ENCODE measurements at regions not wholly inside any gene's neighbourhood (a gene's known extent, or its start where the extent isn't known, plus 50 kb on each side); places are given as distances from the start of the nearest gene placed in this dataset.
A peak's percentile ranks its signal among the peaks of the same experiment; 100 is the strongest.

GRCh38 chr2:60648191-60648590, 94.7 kb upstream of the BCL11A start:
- in situ Hi-C loops (cut with HindIII; ENCODE audit: low pct_unique_long_range_greater_than_20kb, low sequenced_read_pairs), result no loop called here
- no peak for DNase-seq (ENCODE audit: low read depth)

GRCh38 chr2:60649721-60650120, 96.3 kb upstream of the BCL11A start:
- in situ Hi-C loops (cut with HindIII; ENCODE audit: low pct_unique_long_range_greater_than_20kb, low sequenced_read_pairs), result no loop called here
- DNase-seq (ENCODE audit: low read depth), result no peak

GRCh38 chr2:60652832-60653340, 99.4 kb upstream of the BCL11A start:
- in situ Hi-C loops (cut with HindIII; ENCODE audit: low pct_unique_long_range_greater_than_20kb, low sequenced_read_pairs), result no loop called here
- no peak for DNase-seq (ENCODE audit: low read depth)

GRCh38 chr2:60657673-60658072, 98.4 kb upstream of the PAPOLG start:
- no peak for DNase-seq (ENCODE audit: low read depth)
- in situ Hi-C loops (cut with HindIII; ENCODE audit: low pct_unique_long_range_greater_than_20kb, low sequenced_read_pairs), result no loop called here

- in situ Hi-C loops (cut with HindIII; ENCODE audit: low pct_unique_long_range_greater_than_20kb, low sequenced_read_pairs), result no loop called here
- no peak for DNase-seq (ENCODE audit: low read depth)
Measured at GRCh38 chr2:60659026-60659425, 97.0 kb upstream of the PAPOLG start.

- in situ Hi-C loops (cut with HindIII; ENCODE audit: low pct_unique_long_range_greater_than_20kb, low sequenced_read_pairs), result no loop called here
- no peak for DNase-seq (ENCODE audit: low read depth)
Measured at GRCh38 chr2:60661073-60661738, 94.9 kb upstream of the PAPOLG start.

GRCh38 chr2:60662781-60663180, 93.3 kb upstream of the PAPOLG start:
- in situ Hi-C loops (cut with HindIII; ENCODE audit: low pct_unique_long_range_greater_than_20kb, low sequenced_read_pairs), result no loop called here
- DNase-seq (ENCODE audit: low read depth), result no peak

- DNase-seq (ENCODE audit: low read depth), result no peak
- in situ Hi-C loops (cut with HindIII; ENCODE audit: low pct_unique_long_range_greater_than_20kb, low sequenced_read_pairs), result no loop called here
Measured at GRCh38 chr2:60671966-60672365, 84.1 kb upstream of the PAPOLG start.

- in situ Hi-C loops (cut with HindIII; ENCODE audit: low pct_unique_long_range_greater_than_20kb, low sequenced_read_pairs), result no loop called here
- peak; percentile 42 for DNase-seq (ENCODE audit: low read depth)
Measured at GRCh38 chr2:60674524-60675165, 81.4 kb upstream of the PAPOLG start.

- in situ Hi-C loops (cut with HindIII; ENCODE audit: low pct_unique_long_range_greater_than_20kb, low sequenced_read_pairs), result no loop called here
Measured at GRCh38 chr2:60675301-60675700, 80.8 kb upstream of the PAPOLG start.

GRCh38 chr2:60676706-60677330, 79.2 kb upstream of the PAPOLG start:
- in situ Hi-C loops (cut with HindIII; ENCODE audit: low pct_unique_long_range_greater_than_20kb, low sequenced_read_pairs), result no loop called here
- no peak for DNase-seq (ENCODE audit: low read depth)

More at GRCh38 chr2:60675301-60675700, 80.8 kb upstream of the PAPOLG start:
- no peak for DNase-seq (ENCODE audit: low read depth)

- in situ Hi-C loops (cut with HindIII; ENCODE audit: low pct_unique_long_range_greater_than_20kb, low sequenced_read_pairs), result no loop called here
- no peak for DNase-seq (ENCODE audit: low read depth)
Measured at GRCh38 chr2:60677356-60677755, 78.7 kb upstream of the PAPOLG start.

GRCh38 chr2:60678551-60678950, 77.5 kb upstream of the PAPOLG start:
- in situ Hi-C loops (cut with HindIII; ENCODE audit: low pct_unique_long_range_greater_than_20kb, low sequenced_read_pairs), result no loop called here
- DNase-seq (ENCODE audit: low read depth), result no peak

- DNase-seq (ENCODE audit: low read depth), result no peak
- in situ Hi-C loops (cut with HindIII; ENCODE audit: low pct_unique_long_range_greater_than_20kb, low sequenced_read_pairs), result no loop called here
Measured at GRCh38 chr2:60679036-60679780, 76.9 kb upstream of the PAPOLG start.

- DNase-seq (ENCODE audit: low read depth), result no peak
- in situ Hi-C loops (cut with HindIII; ENCODE audit: low pct_unique_long_range_greater_than_20kb, low sequenced_read_pairs), result no loop called here
Measured at GRCh38 chr2:60693551-60693950, 62.5 kb upstream of the PAPOLG start.

- no peak for DNase-seq (ENCODE audit: low read depth)
- in situ Hi-C loops (cut with HindIII; ENCODE audit: low pct_unique_long_range_greater_than_20kb, low sequenced_read_pairs), result no loop called here
Measured at GRCh38 chr2:60695793-60696192, 60.3 kb upstream of the PAPOLG start.

GRCh38 chr2:60699617-60700016, 56.5 kb upstream of the PAPOLG start:
- in situ Hi-C loops (cut with HindIII; ENCODE audit: low pct_unique_long_range_greater_than_20kb, low sequenced_read_pairs), result no loop called here
- no peak for DNase-seq (ENCODE audit: low read depth)

GRCh38 chr2:60706021-60706420, 50.0 kb upstream of the PAPOLG start:
- in situ Hi-C loops (cut with HindIII; ENCODE audit: low pct_unique_long_range_greater_than_20kb, low sequenced_read_pairs), result no loop called here
- DNase-seq (ENCODE audit: low read depth), result no peak
